HepG2 (cell line): ENCODE measurements at regions not wholly inside any gene's neighbourhood (a gene's known extent, or its start where the extent isn't known, plus 50 kb on each side); places are given as distances from the start of the nearest gene placed in this dataset.

Experiments
- ATAC-seq: fragments of 200-7000 bp; cut with Tn5 transposase; 3 replicates; pipeline ENCODE4 v1.9.1; 2020; ENCODE audit warnings: mild to moderate bottlenecking, moderate library complexity
- BruUV-seq: library from RNA; stranded (reverse); fragments of 400-500 nt; replicated peaks from 2 replicates; lab custom pipeline; 2021; lab: Mats Ljungman, UMichigan
- CTCF ChIA-PET: fragments of 300-600 bp; formaldehyde crosslinking; extraction: SDS; loops from one replicate; lab custom pipeline; 2021; ENCODE audit warnings: low total read pairs, inconsistent platforms, low intra/inter-chr PET ratio; lab: Yijun Ruan, JAX
- POLR2A ChIA-PET: fragments of 350-600 bp; sonication (Branson Sonifier 250); formaldehyde crosslinking; loops from one replicate; lab custom pipeline; 2020; ENCODE audit warnings: antibody characterized with exemption, inconsistent platforms; lab: Yijun Ruan, JAX
- DNase-seq: peaks from one replicate; pipeline ENCODE4 v3.0.0-alpha.2; 2015; ENCODE audit warnings: low spot score
- FAIRE-seq: peaks from 3 replicates; lab custom pipeline; 2011; peaks lifted over from hg19 to GRCh38; lab: Jason Lieb, UNC
- H2AFZ ChIP-seq: one replicate; pipeline ENCODE4 v1.6.1; 2011; ENCODE audit warnings: low read length, inconsistent platforms
- H3K27ac ChIP-seq: fragments of 300-600 bp; 3 replicates; pipeline ENCODE4 v1.8.0; 2011; ENCODE audit warnings: mixed run types, mild to moderate bottlenecking, mixed read lengths, low read length, inconsistent platforms; ENCODE audit not compliant: insufficient read depth; ENCODE audit errors: extremely low read length
- H3K27me3 ChIP-seq, 2 experiments: fragments of 200-600 bp in 1 of 2; 2 replicates in 1 of 2; 3 replicates in 1 of 2; pipeline versions ENCODE4 v1.6.0 to v1.8.0; 2011; ENCODE audit warnings: low read length in 2 of 2, mild to moderate bottlenecking in 2 of 2, moderate library complexity in 2 of 2, inconsistent platforms in 1 of 2; ENCODE audit not compliant: insufficient read depth in 2 of 2, control insufficient read depth in 1 of 2
- H3K36me3 ChIP-seq, 2 experiments: fragments of 200-600 bp in 1 of 2; replicated peaks in 1 of 2; 2 replicates in 1 of 2; 3 replicates in 1 of 2; pipeline versions ENCODE4 v1.5.1 to v1.8.0; 2011; ENCODE audit warnings: low read length in 2 of 2, inconsistent platforms in 1 of 2; ENCODE audit not compliant: insufficient read depth in 2 of 2, control insufficient read depth in 1 of 2
- H3K4me1 ChIP-seq: 2 replicates; pipeline ENCODE4 v1.5.1; 2012; ENCODE audit warnings: low read length, inconsistent platforms; ENCODE audit not compliant: insufficient read depth
- H3K4me2 ChIP-seq: 2 replicates; pipeline ENCODE4 v1.6.0; 2011; ENCODE audit warnings: low read depth, low read length, inconsistent platforms
- H3K4me3 ChIP-seq, 3 experiments: fragments of 200-600 bp in 1 of 3; sonication (generic), shearing (Covaris generic) in 1 of 3; replicated peaks in 1 of 3; 2 replicates each; pipeline ENCODE4 v1.5.1; 2011 to 2016; ENCODE audit warnings: low read length in 3 of 3, inconsistent platforms in 2 of 3, low read depth in 2 of 3, mild to moderate bottlenecking in 2 of 3, control low read depth in 1 of 3, mixed read lengths in 1 of 3; ENCODE audit not compliant: insufficient read depth in 1 of 3
- H3K79me2 ChIP-seq: one replicate; pipeline ENCODE4 v1.6.1; 2011; ENCODE audit warnings: low read length, inconsistent platforms; ENCODE audit not compliant: insufficient read depth
- H3K9ac ChIP-seq: 2 replicates; pipeline ENCODE4 v1.6.0; 2011; ENCODE audit warnings: mild to moderate bottlenecking, low read depth, low read length, inconsistent platforms; ENCODE audit not compliant: insufficient read depth
- H3K9me3 ChIP-seq: 2 replicates; pipeline ENCODE4 v1.5.1; 2012; ENCODE audit warnings: mild to moderate bottlenecking, low read length
- H4K20me1 ChIP-seq: 2 replicates; pipeline ENCODE4 v1.6.0; 2011; ENCODE audit warnings: inconsistent platforms, mild to moderate bottlenecking, low read length, moderate library complexity; ENCODE audit not compliant: insufficient read depth
- AKAP8 ChIP-seq: sonication (generic); formaldehyde crosslinking; IDR thresholded peaks from 2 replicates; pipeline ENCODE4 v1.5.1; 2020; ENCODE audit warnings: mild to moderate bottlenecking, missing genetic modification reagents
- ATF1 ChIP-seq: IDR thresholded peaks from 2 replicates; pipeline ENCODE4 v1.6.1; 2016; ENCODE audit warnings: mild to moderate bottlenecking, control low read depth
- FOXA3 ChIP-seq: IDR thresholded peaks from 2 replicates; pipeline ENCODE4 v1.6.1; 2016; ENCODE audit warnings: missing genetic modification reagents, missing compliant biosample characterization
- HDAC2 ChIP-seq: sonication (generic); formaldehyde crosslinking; IDR thresholded peaks from 2 replicates; pipeline ENCODE4 v1.4.0; 2020; ENCODE audit warnings: missing genetic modification reagents
- HNRNPH1 ChIP-seq: fragments of 200-400 bp; formaldehyde crosslinking; optimal IDR thresholded peaks from 2 replicates; pipeline ENCODE3; 2017; ENCODE audit warnings: mild to moderate bottlenecking, low read depth, low read length
- PAF1 ChIP-seq: IDR thresholded peaks from 2 replicates; pipeline ENCODE4 v1.6.1; 2016; ENCODE audit warnings: missing genetic modification reagents, missing compliant biosample characterization
- PHF8 ChIP-seq: sonication (generic); formaldehyde crosslinking; IDR thresholded peaks from 2 replicates; pipeline ENCODE4 v1.5.0; 2020; ENCODE audit warnings: missing genetic modification reagents
- ZNF205 ChIP-seq: IDR thresholded peaks from 2 replicates; pipeline ENCODE4 v1.6.1; 2018; ENCODE audit warnings: missing biosample characterization, missing genetic modification reagents
- ZNF292 ChIP-seq: sonication (generic); formaldehyde crosslinking; IDR thresholded peaks from 2 replicates; pipeline ENCODE4 v1.8.1; 2022; ENCODE audit warnings: mild to moderate bottlenecking, low read depth, missing genetic modification reagents, borderline replicate concordance
- WGBS: methylation state at CpG from one replicate; pipeline ENCODE4 v1.1.6; 2017; ENCODE audit warnings: low lambda C conversion rate; 5-methylcytosine and 5-hydroxymethylcytosine counted together
- in situ Hi-C: cut with HindIII; loops from 2 replicates; pipeline ENCODE4 v1.10.0; 2017; ENCODE audit warnings: low pct_unique_long_range_greater_than_20kb; ENCODE audit not compliant: extremely low pct_ligation_motif_present
- intact Hi-C: fragments of 100-400 bp; cut with micrococcal nuclease; formaldehyde crosslinking; loops from one replicate; pipeline ENCODE4 v1.10.0; 2022; ENCODE audit not compliant: unreplicated experiment
- TF ChIP-seq, protein P1 (sequence below): IDR thresholded peaks from 2 replicates; pipeline ENCODE4 v1.6.1; 2012; ENCODE audit warnings: inconsistent platforms

DNA sequence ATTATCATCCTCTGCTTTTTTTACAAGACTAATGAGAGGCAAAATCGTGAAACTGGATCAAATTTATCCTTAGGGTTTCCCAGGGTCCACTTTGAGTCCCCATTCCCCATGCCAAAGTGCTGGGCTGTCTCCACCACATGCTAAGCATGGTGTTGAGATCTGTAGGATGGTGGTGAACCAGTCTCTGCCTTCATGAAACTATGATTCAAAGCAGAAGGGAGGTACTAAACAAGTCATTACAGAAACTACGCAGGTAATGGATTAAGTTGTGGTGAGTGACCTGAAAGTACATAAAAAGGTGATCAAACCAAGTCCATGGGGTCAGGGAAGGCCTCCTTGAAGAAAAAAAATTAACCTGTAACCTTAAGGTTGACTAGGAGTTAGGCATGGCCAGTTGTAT, 265.2 kb downstream of the ATG4C start:
- TF ChIP-seq PHF8 (CRISPR knock-in tag) (no peak), HNRNPH1 (no peak), PAF1 (CRISPR knock-in tag) (no peak), AKAP8 (CRISPR knock-in tag) (no peak), ZNF292 (CRISPR knock-in tag) (no peak), FOXA3 (no peak)
- in situ Hi-C loops (no loop called here), intact Hi-C loops (no loop called here)
- FAIRE-seq (no peak), DNase-seq (no peak), ATAC-seq (no peak)
- ChIA-PET CTCF (no interaction called here), POLR2A (no interaction called here)
- no peak overlapping the region for H2AFZ ChIP-seq
- H3K36me3 ChIP-seq: no peaks in the 10 kb centered on the region
- BruUV-seq: no TSS peak
- no peaks in the 10 kb centered on the region for H3K79me2 ChIP-seq
- no peaks in the 10 kb centered on the region for H3K4me1 ChIP-seq
- H3K9ac ChIP-seq: no peak overlapping the region
- H3K9me3 ChIP-seq: no peaks in the 10 kb centered on the region
- no peaks in the 10 kb centered on the region for H4K20me1 ChIP-seq
- no peak overlapping the region for H3K4me3 ChIP-seq
- no peak overlapping the region for H3K4me2 ChIP-seq
- WGBS: 3% methylated on average over 2 of the region's 2 CpGs
- H3K27me3 ChIP-seq: 0 out of 5 replicates have a peak, but pooled peaks cover 0 to 2% of the 10 kb centered on the region in 2 experiments
- H3K27ac ChIP-seq: no peak overlapping the region

DNA sequence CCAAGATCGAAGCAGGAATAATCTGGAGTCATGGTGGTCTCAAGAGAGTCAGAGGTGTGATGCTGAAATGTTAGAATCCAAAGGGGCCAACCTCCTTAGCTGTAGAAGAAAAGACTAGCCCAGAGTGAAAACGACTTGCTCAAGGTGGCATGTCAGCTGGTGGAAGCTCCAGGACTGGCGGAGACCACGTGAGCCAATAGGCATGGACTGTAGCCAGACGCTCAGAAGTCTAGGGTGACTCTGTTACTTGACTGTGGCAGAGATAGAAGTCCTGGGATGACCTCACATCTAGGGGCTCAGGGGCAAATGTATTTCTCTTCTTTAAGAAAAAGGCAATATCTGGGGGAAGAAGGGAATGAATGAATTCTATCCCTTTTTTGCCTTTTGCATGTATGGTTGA, 267.4 kb downstream of the ATG4C start:
- 18% methylated on average over 5 of the region's 5 CpGs for WGBS
- Histone ChIP-seq H3K27ac (no peak overlapping the region), H2AFZ (no peak overlapping the region), H3K4me1 (no peaks in the 10 kb centered on the region), H3K4me3 (no peak overlapping the region), H4K20me1 (no peaks in the 10 kb centered on the region), H3K9me3 (no peaks in the 10 kb centered on the region), H3K27me3 (0 out of 5 replicates have a peak, but pooled peaks cover 0 to 2% of the 10 kb centered on the region in 2 experiments), H3K79me2 (no peaks in the 10 kb centered on the region), H3K9ac (no peak overlapping the region), H3K4me2 (no peak overlapping the region)
- DNase-seq (no peak), FAIRE-seq (no peak), ATAC-seq (no peak)
- in situ Hi-C loops: no loop called here
- ChIA-PET CTCF (no interaction called here), POLR2A (no interaction called here)
- no peak for TF ChIP-seq ATF1 (CRISPR knock-in tag)
- no peak for TF ChIP-seq HDAC2 (CRISPR knock-in tag)
- TF ChIP-seq, protein P1, sequence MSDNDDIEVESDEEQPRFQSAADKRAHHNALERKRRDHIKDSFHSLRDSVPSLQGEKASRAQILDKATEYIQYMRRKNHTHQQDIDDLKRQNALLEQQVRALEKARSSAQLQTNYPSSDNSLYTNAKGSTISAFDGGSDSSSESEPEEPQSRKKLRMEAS: no peak
- no peak for TF ChIP-seq ZNF205 (CRISPR knock-in tag)
- TF ChIP-seq, all 625 proteins: peak for 0
- intact Hi-C loops: no loop called here
- no TSS peak for BruUV-seq
- no peaks in the 10 kb centered on the region for H3K36me3 ChIP-seq
